Glutamatergic neuron (in vitro differentiated cells): ENCODE measurements at regions not wholly inside any gene's neighbourhood (a gene's known extent, or its start where the extent isn't known, plus 50 kb on each side); places are given as distances from the start of the nearest gene placed in this dataset.

ENCODE experiments used
- DNase-seq: peaks from one replicate; pipeline ENCODE4 v3.0.0; 2022
- H3K27ac Mint-ChIP-seq: one replicate; pipeline ENCODE4 v1.8.0; 2020; ENCODE audit warnings: mild to moderate bottlenecking, mixed read lengths, inconsistent platforms; ENCODE audit not compliant: unreplicated experiment
- H3K27me3 Mint-ChIP-seq: one replicate; pipeline ENCODE4 v1.8.0; 2020; ENCODE audit warnings: mild to moderate bottlenecking, moderate library complexity, mixed read lengths, inconsistent platforms; ENCODE audit not compliant: unreplicated experiment
- H3K36me3 Mint-ChIP-seq: one replicate; pipeline ENCODE4 v1.8.0; 2020; ENCODE audit warnings: mild to moderate bottlenecking, mixed read lengths, inconsistent platforms; ENCODE audit not compliant: unreplicated experiment
- H3K4me1 Mint-ChIP-seq: one replicate; pipeline ENCODE4 v1.8.0; 2020; ENCODE audit warnings: mild to moderate bottlenecking, low read depth, mixed read lengths, inconsistent platforms; ENCODE audit not compliant: unreplicated experiment
- H3K4me3 Mint-ChIP-seq: one replicate; pipeline ENCODE4 v1.8.0; 2020; ENCODE audit warnings: mild to moderate bottlenecking, mixed read lengths, inconsistent platforms; ENCODE audit not compliant: unreplicated experiment
- H3K9me3 Mint-ChIP-seq: one replicate; pipeline ENCODE4 v1.8.0; 2020; ENCODE audit warnings: mild to moderate bottlenecking, moderate library complexity, mixed read lengths, inconsistent platforms; ENCODE audit not compliant: unreplicated experiment
- TF ChIP-seq, protein P1 (sequence below): fragments of 200-600 bp; sonication (generic); IDR thresholded peaks from one replicate; pipeline ENCODE4 v1.5.0; 2021; ENCODE audit not compliant: partially characterized antibody, unreplicated experiment

DNA sequence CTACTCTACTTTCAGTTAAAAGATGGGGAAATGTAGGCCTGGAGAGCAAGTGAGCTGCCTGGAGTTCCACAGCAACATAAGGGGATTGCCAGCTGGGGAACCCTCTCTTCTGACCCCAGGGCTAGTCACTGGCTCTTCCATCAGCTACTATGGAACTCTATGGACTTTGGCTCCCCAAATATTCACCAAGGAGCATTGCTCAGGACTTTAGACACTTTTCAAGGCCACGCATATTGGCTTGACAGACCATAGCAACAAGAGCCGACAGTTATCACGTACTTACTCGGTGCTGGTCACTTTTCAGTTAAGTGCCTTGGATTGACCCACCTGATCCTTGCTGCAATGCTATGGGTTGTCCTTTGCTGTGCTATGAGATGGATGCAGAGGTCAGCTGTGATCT lies 360.7 kb upstream of the CHD6 start:
- H3K27me3 Mint-ChIP-seq, result peaks cover 3% of the 10 kb centered on the region
- H3K36me3 Mint-ChIP-seq, result no peaks in the 10 kb centered on the region
- H3K27ac Mint-ChIP-seq, result no peak overlapping the region
- no peak overlapping the region for H3K4me3 Mint-ChIP-seq
- TF ChIP-seq, protein P1, sequence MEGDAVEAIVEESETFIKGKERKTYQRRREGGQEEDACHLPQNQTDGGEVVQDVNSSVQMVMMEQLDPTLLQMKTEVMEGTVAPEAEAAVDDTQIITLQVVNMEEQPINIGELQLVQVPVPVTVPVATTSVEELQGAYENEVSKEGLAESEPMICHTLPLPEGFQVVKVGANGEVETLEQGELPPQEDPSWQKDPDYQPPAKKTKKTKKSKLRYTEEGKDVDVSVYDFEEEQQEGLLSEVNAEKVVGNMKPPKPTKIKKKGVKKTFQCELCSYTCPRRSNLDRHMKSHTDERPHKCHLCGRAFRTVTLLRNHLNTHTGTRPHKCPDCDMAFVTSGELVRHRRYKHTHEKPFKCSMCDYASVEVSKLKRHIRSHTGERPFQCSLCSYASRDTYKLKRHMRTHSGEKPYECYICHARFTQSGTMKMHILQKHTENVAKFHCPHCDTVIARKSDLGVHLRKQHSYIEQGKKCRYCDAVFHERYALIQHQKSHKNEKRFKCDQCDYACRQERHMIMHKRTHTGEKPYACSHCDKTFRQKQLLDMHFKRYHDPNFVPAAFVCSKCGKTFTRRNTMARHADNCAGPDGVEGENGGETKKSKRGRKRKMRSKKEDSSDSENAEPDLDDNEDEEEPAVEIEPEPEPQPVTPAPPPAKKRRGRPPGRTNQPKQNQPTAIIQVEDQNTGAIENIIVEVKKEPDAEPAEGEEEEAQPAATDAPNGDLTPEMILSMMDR, result no peak
- peaks cover 9% of the 10 kb centered on the region for H3K4me1 Mint-ChIP-seq
- no peaks in the 10 kb centered on the region for H3K9me3 Mint-ChIP-seq
- no peak for DNase-seq

DNA sequence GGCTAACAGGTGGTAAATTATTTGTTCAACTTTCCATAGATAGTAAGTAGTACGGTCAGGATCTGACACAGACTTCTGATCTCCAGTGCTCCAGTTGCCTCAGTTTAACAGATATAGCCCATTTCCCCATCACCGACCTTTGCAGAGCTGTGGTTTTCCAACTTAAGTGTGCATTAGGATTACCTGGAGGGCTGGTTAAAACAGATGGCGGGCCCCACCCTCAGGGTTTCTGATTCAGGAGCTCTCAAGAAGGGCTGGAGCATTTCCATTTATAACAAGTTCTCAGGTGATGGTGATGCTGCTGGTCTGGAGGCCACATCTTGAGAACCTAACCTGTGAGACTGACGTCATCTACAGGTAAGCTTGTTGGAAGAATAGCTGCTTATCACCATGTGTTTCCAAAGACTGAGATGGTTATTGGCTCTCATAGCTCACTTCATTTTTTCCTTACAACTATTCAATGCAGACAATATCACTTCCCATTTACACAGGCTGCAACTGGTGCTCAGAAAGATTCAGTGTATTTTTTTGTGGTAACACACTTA lies 360.1 kb upstream of the CHD6 start:
- H3K4me3 Mint-ChIP-seq, result no peak overlapping the region
- no peaks in the 10 kb centered on the region for H3K36me3 Mint-ChIP-seq
- no peak overlapping the region for H3K27ac Mint-ChIP-seq
- TF ChIP-seq, protein P1, result no peak
- H3K27me3 Mint-ChIP-seq, result peaks cover 3% of the 10 kb centered on the region
- H3K4me1 Mint-ChIP-seq, result peaks cover 11% of the 10 kb centered on the region
- DNase-seq, result no peak
- no peaks in the 10 kb centered on the region for H3K9me3 Mint-ChIP-seq

GRCh38 chr20:41969656-41970055 lies 351.5 kb upstream of the CHD6 start:
- Mint-ChIP-seq H3K27ac (no peak overlapping the region), H3K4me1 (peaks cover 13% of the 10 kb centered on the region), H3K36me3 (no peaks in the 10 kb centered on the region), H3K27me3 (peaks cover 2% of the 10 kb centered on the region), H3K4me3 (no peak overlapping the region), H3K9me3 (peaks cover 2% of the 10 kb centered on the region)
- DNase-seq, result no peak
- TF ChIP-seq, protein P1, result no peak

DNA sequence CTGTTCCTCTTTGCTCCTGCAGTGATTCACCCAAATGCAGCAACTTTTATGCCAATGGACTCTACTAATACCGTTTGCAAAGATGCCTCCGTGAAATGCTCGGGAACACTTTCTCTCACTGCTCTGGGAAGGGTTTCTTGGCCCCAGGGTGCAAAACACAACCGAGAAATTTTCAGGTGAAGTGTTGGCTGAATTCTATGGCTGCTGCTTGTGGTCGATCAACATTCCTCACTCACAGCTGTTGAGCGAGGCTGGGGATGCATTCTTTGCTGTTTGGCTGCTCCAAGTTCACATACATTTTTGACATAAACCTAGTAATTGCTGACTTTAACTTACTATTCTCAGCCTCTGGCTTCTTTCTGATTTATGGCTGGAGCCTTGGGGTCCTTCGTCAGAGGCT lies 342.0 kb upstream of the CHD6 start:
- Mint-ChIP-seq H3K27me3 (peaks cover 2% of the 10 kb centered on the region), H3K27ac (no peak overlapping the region), H3K4me1 (no peaks in the 10 kb centered on the region), H3K4me3 (no peak overlapping the region), H3K36me3 (no peaks in the 10 kb centered on the region), H3K9me3 (peaks cover 3% of the 10 kb centered on the region)
- DNase-seq, result no peak
- TF ChIP-seq, protein P1, result no peak

DNA sequence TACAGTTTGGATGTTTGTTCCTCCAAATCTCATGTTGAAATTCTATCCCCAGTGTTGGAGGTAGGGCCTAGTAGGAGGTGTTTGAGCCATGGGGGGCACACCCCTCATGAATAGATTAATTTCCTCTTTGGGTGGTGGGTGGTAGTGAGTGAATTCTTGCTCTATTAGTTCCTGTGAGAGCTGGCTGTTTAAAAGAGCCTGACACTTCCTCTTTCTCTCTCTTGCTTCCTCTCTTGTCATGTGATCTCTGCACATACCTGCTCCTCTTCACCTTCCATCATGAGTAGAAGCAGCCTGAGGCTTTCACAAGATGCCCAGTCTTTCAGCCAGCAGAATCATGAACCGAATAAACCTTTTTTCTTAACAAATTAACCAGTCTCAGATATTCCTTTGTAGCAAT lies 340.2 kb upstream of the CHD6 start:
- Mint-ChIP-seq H3K36me3 (no peaks in the 10 kb centered on the region), H3K27ac (no peak overlapping the region), H3K9me3 (peaks cover 1% of the 10 kb centered on the region), H3K27me3 (peaks cover 2% of the 10 kb centered on the region), H3K4me1 (no peaks in the 10 kb centered on the region), H3K4me3 (no peak overlapping the region)
- TF ChIP-seq, protein P1, result no peak
- no peak for DNase-seq
